ENCODE measurements at regions not wholly inside any gene's neighbourhood (a gene's known extent, or its start where the extent isn't known, plus 50 kb on each side); places are given as distances from the start of the nearest gene placed in this dataset.

- Histone ChIP-seq H3K27me3 (ENCODE audit: insufficient read depth, low read length, poor library complexity) (no peaks in the 10 kb centered on the region), H4K20me1 (ENCODE audit: insufficient read depth, low read length) (no peaks in the 10 kb centered on the region), H3K79me2 (ENCODE audit: insufficient read depth, low read length) (no peaks in the 10 kb centered on the region), H3K4me2 (ENCODE audit: insufficient read depth, low read length) (no peak overlapping the region), H3K9ac (ENCODE audit: low read depth, low read length) (no peak overlapping the region), H3K36me3 (ENCODE audit: insufficient read depth, low read length) (no peaks in the 10 kb centered on the region), H3K4me1 (ENCODE audit: insufficient read depth, low read length) (no peaks in the 10 kb centered on the region), H3K27ac (ENCODE audit: low read length) (no peak overlapping the region), H3K4me3 (ENCODE audit: low read depth in 1 of 2, low read length in 2 of 2) (no peak overlapping the region), H3K9me3 (ENCODE audit: insufficient read depth, low read length, severe bottlenecking) (no peaks in the 10 kb centered on the region), H2AFZ (ENCODE audit: low read depth, low read length) (no peak overlapping the region)
- no peak for ATAC-seq (ENCODE audit: insufficient read depth, low read depth)
- DNase-seq, result no peak
- TF ChIP-seq EZH2 (IDR thresholded peaks at IDR 0.05; ENCODE audit: borderline replicate concordance, low read depth, low read length, severe bottlenecking), result no peak
- no peak for TF ChIP-seq CTCF (IDR thresholded peaks at IDR 0.05; ENCODE audit: borderline replicate concordance, extremely low read depth, low read length, poor library complexity, severe bottlenecking)
These were observed 311.7 kb upstream of the NEBL start for GRCh38 chr10:21208666-21209316.

GRCh38 chr10:21207852-21208646 lies 310.9 kb upstream of the NEBL start:
- Histone ChIP-seq H3K4me1 (ENCODE audit: insufficient read depth, low read length) (no peaks in the 10 kb centered on the region), H3K27me3 (ENCODE audit: insufficient read depth, low read length, poor library complexity) (no peaks in the 10 kb centered on the region), H4K20me1 (ENCODE audit: insufficient read depth, low read length) (no peaks in the 10 kb centered on the region), H3K79me2 (ENCODE audit: insufficient read depth, low read length) (no peaks in the 10 kb centered on the region), H3K36me3 (ENCODE audit: insufficient read depth, low read length) (no peaks in the 10 kb centered on the region), H3K9me3 (ENCODE audit: insufficient read depth, low read length, severe bottlenecking) (no peaks in the 10 kb centered on the region), H3K4me3 (ENCODE audit: low read depth in 1 of 2, low read length in 2 of 2) (no peak overlapping the region), H2AFZ (ENCODE audit: low read depth, low read length) (no peak overlapping the region), H3K27ac (ENCODE audit: low read length) (no peak overlapping the region), H3K9ac (ENCODE audit: low read depth, low read length) (no peak overlapping the region), H3K4me2 (ENCODE audit: insufficient read depth, low read length) (no peak overlapping the region)
- ATAC-seq (ENCODE audit: insufficient read depth, low read depth), result no peak
- TF ChIP-seq CTCF (IDR thresholded peaks at IDR 0.05; ENCODE audit: borderline replicate concordance, extremely low read depth, low read length, poor library complexity, severe bottlenecking), result no peak
- TF ChIP-seq EZH2 (IDR thresholded peaks at IDR 0.05; ENCODE audit: borderline replicate concordance, low read depth, low read length, severe bottlenecking), result no peak
- no peak for DNase-seq

GRCh38 chr10:21205328-21205727 lies 308.2 kb upstream of the NEBL start:
- H3K79me2 ChIP-seq (ENCODE audit: insufficient read depth, low read length), result no peaks in the 10 kb centered on the region
- H3K27ac ChIP-seq (ENCODE audit: low read length), result no peak overlapping the region
- ATAC-seq (ENCODE audit: insufficient read depth, low read depth), result no peak
- H3K9me3 ChIP-seq (ENCODE audit: insufficient read depth, low read length, severe bottlenecking), result no peaks in the 10 kb centered on the region
- H3K27me3 ChIP-seq (ENCODE audit: insufficient read depth, low read length, poor library complexity), result no peaks in the 10 kb centered on the region
- TF ChIP-seq CTCF (IDR thresholded peaks at IDR 0.05; ENCODE audit: borderline replicate concordance, extremely low read depth, low read length, poor library complexity, severe bottlenecking) (no peak), EZH2 (IDR thresholded peaks at IDR 0.05; ENCODE audit: borderline replicate concordance, low read depth, low read length, severe bottlenecking) (no peak)
- H3K4me3 ChIP-seq (ENCODE audit: low read depth in 1 of 2, low read length in 2 of 2), result no peak overlapping the region
- no peaks in the 10 kb centered on the region for H3K4me1 ChIP-seq (ENCODE audit: insufficient read depth, low read length)
- H3K4me2 ChIP-seq (ENCODE audit: insufficient read depth, low read length), result no peak overlapping the region
- DNase-seq, result no peak
- H2AFZ ChIP-seq (ENCODE audit: low read depth, low read length), result no peak overlapping the region
- no peaks in the 10 kb centered on the region for H3K36me3 ChIP-seq (ENCODE audit: insufficient read depth, low read length)
- no peak overlapping the region for H3K9ac ChIP-seq (ENCODE audit: low read depth, low read length)
- H4K20me1 ChIP-seq (ENCODE audit: insufficient read depth, low read length), result no peaks in the 10 kb centered on the region

Measured in DND-41 (cell line).